ENCODE measurements at regions not wholly inside any gene's neighbourhood (a gene's known extent, or its start where the extent isn't known, plus 50 kb on each side); places are given as distances from the start of the nearest gene placed in this dataset.

DNA sequence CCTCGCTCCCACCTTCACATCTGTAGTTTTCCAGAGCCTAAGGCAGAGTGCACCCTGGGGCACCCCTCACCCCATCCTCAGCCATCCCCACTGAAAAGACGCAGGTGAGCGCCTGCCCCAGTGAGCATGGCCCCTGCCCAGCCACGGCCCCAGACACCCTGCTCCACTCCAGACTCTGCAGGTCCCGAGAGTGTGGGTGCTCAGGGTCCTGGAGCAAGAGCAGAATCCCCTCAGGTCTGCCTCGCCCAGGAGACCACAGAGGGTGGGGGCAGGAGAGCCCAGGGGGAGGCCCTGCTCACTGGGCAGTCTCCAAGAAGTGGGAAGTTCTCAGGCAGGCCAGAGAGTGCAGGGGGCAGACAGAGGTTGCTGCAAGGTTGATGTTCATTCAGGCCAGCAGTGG is 158.6 kb upstream of the PPP1R26 start:
- no peak for DNase-seq

DNA sequence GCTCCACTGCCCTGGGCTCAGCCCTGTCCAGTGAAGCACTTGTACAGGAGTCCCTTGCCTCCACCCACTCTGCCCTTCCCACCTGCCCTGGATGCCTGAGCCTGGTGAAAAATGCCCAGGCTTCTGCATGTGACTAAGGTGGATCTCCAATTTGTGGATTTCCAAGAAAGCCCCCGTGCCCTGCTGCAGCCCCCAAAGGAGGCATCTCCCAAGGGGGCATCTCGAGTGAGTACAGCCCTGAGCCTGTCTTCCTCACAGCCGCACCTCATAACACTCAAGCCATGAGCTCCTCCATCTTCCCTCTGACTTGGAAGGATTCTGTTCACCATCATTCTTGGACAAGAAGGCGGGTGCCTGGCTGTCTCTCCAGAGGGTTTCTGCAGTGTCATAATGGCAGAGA is 158.0 kb upstream of the PPP1R26 start:
- no peak for DNase-seq

DNA sequence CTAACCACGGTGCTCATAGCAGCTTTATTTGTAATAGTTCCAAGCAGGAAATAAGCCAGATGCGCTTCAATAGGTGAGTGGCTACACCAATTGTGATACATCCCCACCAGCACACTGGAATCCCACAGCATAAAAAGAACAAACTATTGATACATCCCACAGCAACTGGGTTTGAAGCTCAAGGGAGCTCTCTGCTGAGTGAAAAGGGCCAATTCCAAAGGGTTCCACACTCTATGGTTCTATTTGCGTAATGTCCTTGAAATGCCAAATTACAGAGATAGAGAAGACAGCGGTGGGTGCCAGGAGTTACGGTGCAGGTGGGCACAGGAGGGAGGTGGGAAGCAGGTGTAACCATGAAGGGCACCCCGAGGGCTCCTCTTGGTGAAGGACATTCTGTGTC is 155.3 kb upstream of the PPP1R26 start:
- no peak for DNase-seq

DNA sequence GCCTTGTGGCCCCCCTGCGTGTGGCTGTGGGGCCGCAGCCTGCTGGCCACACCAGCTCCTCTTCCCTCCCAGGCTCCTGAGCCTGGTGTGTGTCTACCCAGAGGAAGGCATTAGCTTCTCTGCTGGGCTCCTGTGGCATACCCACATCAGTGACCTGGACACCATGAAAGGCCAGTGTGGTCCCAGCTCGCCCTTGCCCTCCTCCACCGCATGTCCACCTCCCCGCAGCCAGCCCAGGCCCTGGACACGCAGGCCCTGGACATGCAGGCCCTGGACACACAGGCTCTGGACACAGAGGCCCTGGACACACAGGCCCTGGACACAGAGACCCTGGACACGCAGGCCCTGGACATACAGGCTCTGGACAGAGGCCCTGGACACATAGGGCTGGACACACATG is 153.4 kb upstream of the PPP1R26 start:
- no peak for DNase-seq

DNA sequence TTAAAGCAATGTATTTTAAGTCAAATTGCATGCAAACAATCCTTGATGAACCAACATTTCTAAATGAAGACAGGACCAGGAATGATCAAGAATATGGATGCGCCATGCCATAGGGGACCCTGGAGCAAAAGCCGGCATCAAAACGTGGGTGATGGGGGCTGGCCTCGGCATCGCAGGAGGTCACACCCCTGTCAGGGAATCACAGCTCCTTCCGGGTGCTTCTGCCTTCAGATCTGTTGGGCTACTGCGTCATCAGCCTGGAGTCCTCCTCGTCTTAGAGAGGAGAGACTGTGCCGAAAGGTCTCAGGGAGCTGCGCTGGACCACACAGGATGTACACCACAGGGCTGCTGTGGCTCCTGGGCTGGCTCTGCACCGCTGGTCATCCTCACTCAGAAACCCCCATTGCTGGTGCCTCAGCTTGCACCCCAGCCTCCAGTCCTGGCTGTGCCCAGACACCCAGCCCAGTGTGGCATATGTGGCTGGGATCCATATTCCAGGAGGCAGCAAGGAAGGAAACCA is 152.9 kb upstream of the PPP1R26 start:
- DNase-seq: no peak

DNA sequence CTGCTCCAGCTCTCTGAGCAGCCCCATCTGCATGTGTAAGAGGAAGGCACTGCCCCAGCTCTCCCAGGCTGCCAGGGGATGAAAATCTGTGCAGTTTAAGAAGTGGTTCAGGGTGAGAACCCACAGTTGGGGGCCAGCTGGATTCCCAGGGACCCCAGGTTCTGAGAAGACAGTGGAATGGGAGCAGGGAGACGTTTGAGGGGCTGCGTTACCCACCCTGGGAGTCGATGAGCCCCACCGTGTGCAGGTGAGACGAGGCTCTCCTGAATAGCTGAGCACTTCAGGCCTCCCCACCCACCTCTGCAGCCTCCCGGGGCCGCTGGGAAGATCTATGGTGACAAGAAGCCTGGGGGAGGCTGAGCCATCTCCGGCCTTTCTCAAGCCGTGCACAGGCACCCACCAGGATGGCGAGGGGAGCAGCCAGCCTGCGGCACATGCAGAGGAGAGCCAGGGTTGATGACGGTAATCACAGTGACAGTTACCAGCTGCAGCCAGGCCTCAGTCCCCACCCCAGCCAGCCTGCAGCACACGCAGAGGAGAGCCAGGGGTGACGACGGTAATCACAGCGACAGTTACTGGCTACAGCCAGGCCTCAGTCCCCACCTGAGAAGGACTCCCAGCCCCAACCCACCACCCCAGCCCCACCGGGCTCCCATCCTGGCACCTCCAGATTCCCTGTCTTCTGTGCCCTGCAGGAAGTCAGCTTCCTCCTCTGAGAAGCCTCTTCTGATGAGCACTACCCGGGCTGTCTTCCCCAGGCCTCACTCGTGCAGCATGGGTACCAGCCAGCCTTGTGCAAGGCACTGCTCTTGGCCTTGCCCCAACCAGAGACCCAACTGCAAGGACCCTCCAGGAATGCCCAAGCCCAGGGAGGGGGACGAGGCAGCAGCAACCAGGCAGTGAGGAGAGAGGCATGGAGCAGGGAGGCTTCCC is 150.8 kb upstream of the PPP1R26 start:
- DNase-seq: no peak

DNA sequence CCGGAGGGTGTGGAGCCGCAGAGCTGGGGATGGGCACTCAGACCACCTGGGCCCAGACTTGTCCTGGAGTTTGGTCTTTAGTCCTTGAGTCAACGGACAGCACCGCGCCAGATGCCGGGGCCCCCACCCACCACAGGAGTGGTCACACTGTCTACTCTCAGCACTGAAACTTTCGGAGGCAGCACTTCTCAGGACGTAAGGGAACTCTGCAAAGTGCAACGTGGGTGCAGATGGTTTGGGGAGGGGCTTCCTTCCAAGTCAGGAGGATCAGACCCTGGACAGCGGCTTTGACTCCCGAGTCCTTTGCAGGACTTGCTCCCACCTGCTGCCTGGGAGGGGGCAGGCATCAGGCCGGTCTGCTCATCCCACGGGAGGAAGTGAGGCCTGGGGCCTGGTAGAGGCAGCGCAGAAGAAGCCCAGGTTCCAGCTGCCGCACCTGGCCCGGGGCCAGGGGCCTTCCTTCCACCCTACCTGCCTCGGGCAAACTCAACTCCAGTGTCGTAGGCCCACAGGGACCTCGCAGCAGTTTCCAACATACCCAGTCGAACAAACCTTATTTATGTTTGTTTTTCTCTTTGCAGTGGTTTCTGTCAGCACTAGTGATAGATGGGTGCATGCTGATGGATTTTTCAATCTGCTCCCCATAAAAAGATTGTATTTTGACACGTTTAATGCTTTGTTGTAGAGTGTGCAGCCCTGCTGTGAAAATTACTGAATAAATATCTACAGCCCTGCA is 149.8 kb upstream of the PPP1R26 start:
- DNase-seq: no peak

DNA sequence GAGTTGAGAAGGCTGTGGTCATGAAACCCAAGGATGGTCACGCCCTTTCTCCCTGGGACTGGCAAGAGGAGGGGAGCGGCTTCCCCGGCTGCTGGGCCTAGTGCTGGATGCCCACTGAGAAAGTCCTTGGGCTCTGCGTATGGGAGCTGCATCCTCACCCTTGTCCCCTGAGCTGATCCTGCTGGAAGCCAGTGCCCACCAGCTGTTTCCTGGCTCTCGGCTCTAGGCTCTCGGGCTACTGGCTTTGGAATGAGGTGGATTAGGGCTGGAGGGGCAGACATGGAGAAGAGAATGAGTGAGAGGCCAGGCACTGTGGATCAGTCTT is 149.3 kb upstream of the PPP1R26 start:
- DNase-seq: no peak

DNA sequence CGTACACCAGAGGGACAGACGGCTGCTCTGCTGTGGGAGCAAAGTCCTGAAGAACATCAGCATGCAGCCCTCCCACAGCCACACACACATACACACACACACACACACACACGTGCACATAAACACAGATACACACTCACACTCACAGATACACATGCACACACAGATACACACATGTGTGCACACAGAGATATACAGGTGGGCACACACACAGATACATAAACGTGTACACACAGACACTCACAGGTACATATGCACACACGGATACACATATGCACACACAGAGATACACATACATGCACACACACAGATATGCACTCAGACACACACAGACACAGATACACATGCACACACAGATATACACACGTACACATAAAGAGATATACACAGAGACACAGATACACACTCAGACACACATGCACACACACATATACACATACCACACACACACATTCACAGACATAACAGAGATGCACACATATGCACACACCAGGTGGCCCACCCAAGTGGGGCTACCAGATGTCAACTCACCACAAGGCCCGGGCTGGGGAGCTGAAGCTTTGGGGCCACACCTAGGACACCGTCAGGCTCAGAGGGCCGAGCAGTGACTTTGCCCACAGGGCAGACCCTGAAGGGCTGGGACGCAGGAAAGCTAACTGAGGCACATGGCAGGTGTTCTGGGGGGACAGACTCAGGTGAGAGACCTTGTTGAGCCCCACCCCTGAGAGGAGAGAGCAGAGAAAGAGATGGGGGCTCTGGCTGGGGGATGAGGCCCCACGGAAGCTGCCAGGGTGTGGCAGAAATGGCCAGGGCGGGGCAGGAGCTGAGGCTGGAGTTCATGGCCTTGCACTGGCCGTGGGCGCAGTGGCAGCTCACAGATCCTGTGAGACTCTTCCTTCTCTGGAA is 148.6 kb upstream of the PPP1R26 start:
- no peak for DNase-seq

DNA sequence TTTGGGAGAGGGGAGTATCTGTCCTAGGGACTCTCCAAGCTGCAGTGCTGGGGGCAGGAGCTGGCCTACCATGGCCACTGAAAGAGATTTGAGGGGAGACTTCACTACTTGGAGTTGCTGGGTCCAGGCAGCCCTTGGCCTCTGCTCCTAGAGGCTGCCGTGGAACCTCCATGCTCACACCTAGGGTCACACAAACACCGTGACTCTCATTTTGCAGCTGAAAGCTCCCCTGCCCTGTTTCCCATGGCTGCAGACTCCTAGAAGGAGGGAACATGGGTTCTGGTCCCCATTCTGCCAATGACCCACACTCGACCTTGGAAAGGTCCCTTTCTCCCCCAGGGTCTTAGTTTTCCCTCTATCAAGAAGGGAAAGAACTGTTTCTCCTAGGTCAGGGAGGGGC is 147.1 kb upstream of the PPP1R26 start:
- no peak for DNase-seq

DNA sequence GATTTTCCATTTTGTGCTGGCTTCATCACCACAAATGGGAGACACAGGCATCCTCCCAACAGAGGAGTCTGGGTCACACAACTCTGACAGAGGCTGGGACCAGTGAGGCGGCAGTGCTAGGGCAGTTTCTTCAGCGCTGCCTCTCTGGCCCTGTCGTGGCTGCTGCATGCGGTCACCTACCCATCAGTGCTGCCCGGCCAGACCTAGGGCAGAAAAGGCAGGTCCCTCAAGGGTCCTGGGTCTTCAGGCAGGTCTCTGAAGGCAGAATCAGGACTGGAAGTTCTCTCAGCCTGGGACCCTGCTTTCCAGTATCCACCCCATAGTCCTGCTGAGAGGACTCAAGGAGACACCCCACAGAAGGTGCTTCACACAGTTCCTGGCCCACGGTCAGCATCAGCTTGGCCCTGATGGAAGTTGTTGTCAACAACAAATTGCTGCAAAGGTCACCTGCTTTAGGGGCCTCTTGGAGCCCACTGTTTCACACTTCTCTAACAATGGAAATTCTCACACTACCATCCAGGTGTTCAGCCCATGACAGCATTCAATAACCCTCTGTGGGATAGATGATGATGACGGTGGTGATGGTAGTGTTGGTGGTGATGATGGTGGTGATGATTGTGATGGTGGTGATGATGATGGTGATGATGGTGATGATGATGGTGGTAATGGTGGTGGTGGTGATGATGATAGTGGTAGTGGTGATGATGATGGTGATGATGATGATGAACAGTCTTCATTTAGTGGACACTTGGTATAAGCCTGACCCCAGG is 146.4 kb upstream of the PPP1R26 start:
- no peak for DNase-seq

DNA sequence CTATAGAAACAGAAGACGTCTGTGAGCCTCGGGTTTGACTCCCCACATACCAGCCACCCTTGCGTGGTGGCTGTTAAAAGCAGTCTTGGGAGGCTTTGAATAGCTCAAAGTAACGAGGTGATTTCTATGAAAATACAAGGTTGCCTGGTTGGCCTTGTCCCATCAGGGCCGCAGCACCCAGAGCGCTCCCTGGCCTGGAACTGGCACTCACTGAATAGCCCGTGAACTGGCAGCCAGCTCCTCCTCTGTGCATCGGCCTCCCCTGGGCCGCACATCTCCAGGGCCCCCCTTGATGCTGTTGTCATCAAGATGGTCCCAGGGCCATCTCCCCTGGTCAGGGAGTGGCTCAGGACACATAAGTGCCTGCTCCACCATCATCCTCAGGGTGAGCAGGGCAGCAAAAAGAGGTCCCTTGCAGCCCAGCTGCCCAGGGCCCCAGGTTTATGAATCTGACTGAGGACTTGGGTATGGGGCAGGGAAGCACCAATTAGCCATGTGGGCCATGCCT is 144.6 kb upstream of the PPP1R26 start:
- DNase-seq: no peak

DNA sequence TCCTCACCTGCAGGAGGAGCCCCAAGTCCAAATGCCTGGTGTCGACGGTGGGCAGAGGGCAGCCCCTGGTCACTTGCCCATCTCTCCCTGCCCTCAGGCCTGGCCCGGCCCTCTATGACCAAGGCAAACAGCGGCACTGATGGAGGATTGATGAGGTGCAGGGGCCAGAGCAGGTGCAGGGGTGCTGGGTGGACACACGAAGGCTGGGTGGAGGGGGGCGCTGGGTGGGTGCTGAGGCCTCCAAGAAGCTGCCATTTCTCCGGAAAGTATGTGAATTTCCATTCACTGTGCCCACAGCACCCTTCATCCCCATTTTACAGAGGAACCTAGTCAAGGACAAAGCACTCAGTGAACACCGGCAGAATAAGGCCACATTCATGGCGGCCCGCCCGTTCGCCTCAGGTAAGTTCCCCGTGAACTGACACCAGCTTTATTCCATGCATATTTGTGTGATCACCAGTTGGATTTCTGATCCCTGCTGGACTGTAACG is 143.8 kb upstream of the PPP1R26 start:
- no peak for DNase-seq

DNA sequence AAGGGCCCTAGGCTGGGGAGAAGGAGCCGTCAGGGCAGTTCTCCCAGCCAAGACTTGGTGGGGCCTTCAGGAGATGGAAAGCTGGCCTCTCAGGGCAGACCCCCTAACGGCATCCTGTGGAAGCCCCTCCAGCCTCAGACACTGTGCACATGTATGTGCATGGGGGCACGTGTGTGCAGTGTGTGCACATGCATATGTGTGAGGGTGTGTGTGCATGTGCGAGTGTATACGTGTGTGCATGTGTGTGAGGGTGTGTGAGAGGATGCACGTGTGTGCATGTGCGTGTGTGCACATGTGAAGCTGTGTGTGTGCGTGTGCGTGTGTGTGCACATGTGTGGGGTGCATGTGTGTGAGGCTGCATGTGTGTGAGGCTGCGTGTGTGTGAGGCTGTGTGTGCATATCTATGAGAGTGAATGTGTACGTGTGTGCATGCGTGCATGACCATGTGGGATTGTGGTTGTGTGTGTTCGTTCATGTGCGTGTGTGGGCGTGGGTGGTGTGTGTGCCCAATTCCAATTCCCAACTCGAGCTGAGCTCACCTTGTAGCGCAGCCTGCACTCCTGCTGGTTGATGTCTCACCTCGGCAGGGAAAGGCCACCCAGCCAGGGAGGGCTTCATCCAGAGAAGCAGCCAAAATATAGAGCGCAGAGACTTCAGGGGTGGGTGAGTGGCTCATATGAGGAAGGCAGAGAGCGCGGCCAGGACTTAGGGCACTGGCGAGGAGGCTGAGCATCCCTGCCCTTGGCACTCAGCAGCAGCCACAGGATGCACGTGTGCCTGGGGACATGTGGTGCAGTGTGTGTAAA is 142.7 kb upstream of the PPP1R26 start:
- no peak for DNase-seq

DNA sequence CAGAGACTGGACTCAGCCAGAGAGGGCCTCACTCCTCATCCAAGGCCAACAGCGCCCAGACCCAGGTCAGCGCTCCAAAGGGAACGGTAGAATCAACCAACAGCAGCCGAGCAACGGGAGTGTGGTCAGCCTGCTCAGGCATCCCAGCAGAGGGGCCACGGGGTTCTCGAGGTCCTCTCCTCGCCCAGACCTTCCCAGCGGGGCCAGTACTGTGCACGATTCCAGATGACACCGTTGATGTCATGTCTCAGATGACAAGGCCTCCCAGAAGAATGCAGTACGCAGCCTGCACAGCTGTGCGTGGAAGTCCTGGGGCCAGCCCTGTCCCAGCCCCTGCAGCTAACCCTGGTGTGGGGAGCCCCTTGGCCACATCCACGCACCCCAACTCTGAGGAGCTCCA is 141.0 kb upstream of the PPP1R26 start:
- no peak for DNase-seq

DNA sequence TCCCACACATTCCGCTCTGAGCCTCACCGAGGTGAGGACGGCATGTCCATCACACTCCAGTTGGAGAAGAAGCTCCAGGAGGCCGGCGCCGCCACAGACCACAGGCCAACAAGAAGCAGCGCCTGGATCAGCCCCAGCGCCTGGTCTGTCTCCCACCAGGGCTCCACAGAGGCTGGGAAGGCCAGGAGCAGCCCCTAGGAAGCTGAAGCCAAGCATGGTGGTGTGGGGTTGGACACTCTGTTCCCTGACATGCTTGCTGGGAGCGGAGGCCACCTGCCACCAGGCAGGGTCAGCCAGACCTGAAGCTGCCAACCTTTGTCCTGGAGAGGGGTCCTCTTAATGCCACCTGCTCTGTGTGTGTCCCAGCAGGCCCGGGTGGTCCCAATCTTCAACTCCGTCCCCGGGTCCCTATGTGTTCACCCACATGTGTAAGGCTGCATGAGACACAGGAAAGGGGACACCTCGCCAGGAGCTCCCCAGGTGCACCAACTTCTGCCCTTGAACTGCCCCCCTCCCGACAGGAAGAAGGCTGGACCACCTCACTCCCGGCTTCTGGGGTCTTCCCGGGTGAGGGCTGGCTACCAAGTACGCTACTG is 140.1 kb upstream of the PPP1R26 start:
- no peak for DNase-seq

DNA sequence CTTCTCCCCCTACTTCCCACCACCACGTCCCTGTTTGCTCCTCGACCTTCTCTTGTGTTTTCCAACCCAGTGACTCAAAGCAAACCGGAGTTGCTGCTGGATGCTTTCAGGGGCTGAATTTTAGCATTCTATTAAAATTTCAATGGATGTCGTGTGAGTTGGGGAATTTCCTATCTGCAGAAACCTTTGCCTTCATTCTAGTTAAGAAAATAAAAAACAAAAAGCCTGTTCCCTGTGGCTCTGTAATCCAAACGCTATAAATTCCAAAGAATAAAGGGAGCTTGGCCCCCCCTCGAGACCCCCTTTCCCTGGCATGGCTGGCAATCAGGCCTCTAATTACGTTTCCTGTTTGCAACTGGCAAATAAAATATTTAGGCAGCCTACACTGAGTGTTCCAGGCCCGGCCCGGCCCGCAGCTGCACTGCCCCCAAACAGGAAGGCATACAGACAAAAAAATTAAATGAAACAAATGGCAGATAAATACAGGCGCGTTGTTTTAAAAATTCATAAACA is 139.4 kb upstream of the PPP1R26 start:
- DNase-seq: no peak

DNA sequence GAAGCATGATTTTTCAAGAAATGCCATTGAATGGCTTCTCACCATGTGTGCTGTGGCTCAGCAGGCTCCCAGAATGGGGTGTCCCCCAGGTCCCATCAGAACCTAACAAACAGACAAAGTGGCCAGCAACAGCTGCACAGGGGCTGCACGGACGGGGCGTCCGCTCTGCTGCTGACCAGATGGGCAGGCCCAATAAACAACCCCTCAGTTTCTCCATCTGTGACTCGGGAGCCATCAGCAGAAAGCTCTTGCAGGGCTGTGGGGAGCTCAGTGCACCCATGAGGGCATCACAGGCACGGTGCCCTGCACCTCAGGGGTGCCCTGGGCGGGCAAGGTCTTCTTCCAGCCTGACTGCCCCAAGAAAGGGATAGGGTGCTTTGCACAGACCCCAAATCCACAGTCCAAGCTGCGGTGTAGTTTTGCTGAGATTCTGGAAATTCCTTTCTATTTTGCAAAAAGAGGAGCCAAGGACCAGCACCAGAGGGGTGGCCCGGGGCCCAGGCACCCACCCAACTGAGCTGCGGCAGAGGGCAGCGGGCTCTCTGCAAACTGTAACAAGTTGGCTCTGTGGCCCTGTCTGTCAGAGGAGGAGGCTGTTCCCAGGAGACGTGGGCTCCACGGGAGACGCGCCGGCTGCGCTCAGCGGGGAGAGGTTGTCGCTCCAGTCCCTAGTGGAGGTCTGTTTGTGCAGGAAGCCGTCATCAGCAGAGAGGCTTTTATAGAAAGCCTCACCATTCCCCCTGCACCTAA is 138.7 kb upstream of the PPP1R26 start:
- no peak for DNase-seq

DNA sequence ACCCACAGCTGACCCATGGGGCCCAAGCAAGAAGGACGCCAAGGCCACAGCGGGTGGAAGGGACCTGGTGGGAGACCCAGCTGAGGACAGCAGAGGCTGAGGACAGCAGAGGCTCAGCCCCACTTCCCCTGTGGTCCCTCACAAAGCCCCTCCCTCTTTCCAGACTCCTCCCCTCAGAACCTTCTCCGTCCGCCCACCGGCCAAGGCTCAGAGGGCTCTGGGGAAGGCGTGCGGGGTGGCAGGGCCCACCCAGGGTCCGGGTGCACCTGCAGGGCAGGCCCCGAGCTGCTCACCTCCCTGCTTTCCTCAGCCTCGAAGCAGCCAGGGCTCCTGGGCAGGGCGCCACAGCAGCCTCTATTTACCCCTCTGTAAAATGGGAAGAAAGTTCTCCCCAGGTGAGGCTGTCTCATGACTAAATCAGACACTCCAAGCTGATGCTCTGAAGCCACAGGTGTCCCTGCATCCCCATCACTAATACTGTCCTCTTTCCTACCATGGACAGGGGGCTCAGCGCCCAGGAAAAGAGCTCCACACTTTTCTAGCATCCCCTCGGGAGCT is 137.9 kb upstream of the PPP1R26 start:
- DNase-seq: no peak
